Stimulated activated CD4-positive, alpha-beta T cell treated with anti-CD3 and anti-CD28 coated beads, TNF-alpha, amount 100 ng/mL, for 48 hours (primary cell): ENCODE measurements at regions not wholly inside any gene's neighbourhood (a gene's known extent, or its start where the extent isn't known, plus 50 kb on each side); places are given as distances from the start of the nearest gene placed in this dataset.

ENCODE experiments used
- DNase-seq, 3 donors: peaks; one replicate each; pipeline ENCODE4 v3.0.0-alpha.2; 2020; ENCODE audit warnings: low read depth in 3 of 3

- DNase-seq, result no peak
Measured at GRCh38 chr5:33324667-33325307, 116.0 kb upstream of the TARS1 start.

- no peak for DNase-seq
Measured at GRCh38 chr5:33328818-33329217, 111.9 kb upstream of the TARS1 start.

- no peak for DNase-seq
Measured at GRCh38 chr5:33329891-33330290, 110.9 kb upstream of the TARS1 start.

- no peak for DNase-seq
Measured at GRCh38 chr5:33330426-33330825, 110.3 kb upstream of the TARS1 start.

- DNase-seq, result no peak
Measured at GRCh38 chr5:33330992-33331391, 109.8 kb upstream of the TARS1 start.

GRCh38 chr5:33332804-33333203 is 108.0 kb upstream of the TARS1 start:
- DNase-seq, result no peak

GRCh38 chr5:33334829-33335228 is 105.9 kb upstream of the TARS1 start:
- no peak for DNase-seq

GRCh38 chr5:33336891-33337636 is 103.7 kb upstream of the TARS1 start:
- no peak for DNase-seq

GRCh38 chr5:33337637-33337992 is 103.2 kb upstream of the TARS1 start:
- DNase-seq, result no peak

GRCh38 chr5:33338336-33339110 is 102.2 kb upstream of the TARS1 start:
- DNase-seq, result no peak

- no peak for DNase-seq
Measured at GRCh38 chr5:33339413-33339812, 101.4 kb upstream of the TARS1 start.

- no peak for DNase-seq
Measured at GRCh38 chr5:33340195-33340594, 100.6 kb upstream of the TARS1 start.

- no peak for DNase-seq
Measured at GRCh38 chr5:33341351-33341750, 99.4 kb upstream of the TARS1 start.

GRCh38 chr5:33343676-33344327 is 97.0 kb upstream of the TARS1 start:
- DNase-seq, result no peak

- no peak for DNase-seq
Measured at GRCh38 chr5:33346534-33346933, 94.2 kb upstream of the TARS1 start.

- DNase-seq, result no peak
Measured at GRCh38 chr5:33361781-33362180, 79.0 kb upstream of the TARS1 start.

- no peak for DNase-seq
Measured at GRCh38 chr5:33362915-33363314, 77.8 kb upstream of the TARS1 start.

- no peak for DNase-seq
Measured at GRCh38 chr5:33363537-33363936, 77.2 kb upstream of the TARS1 start.

- no peak for DNase-seq
Measured at GRCh38 chr5:33364406-33364805, 76.4 kb upstream of the TARS1 start.

GRCh38 chr5:33367416-33367815 is 73.3 kb upstream of the TARS1 start:
- no peak for DNase-seq

GRCh38 chr5:33369485-33370465 is 71.0 kb upstream of the TARS1 start:
- no peak for DNase-seq
